GM21723 (cell line): ENCODE measurements at regions not wholly inside any gene's neighbourhood (a gene's known extent, or its start where the extent isn't known, plus 50 kb on each side); places are given as distances from the start of the nearest gene placed in this dataset.

Source experiments
- ATAC-seq: cut with Tn5 transposase; IDR thresholded peaks from one replicate; pipeline ENCODE4 v1.9.1; 2021; ENCODE audit warnings: mild to moderate bottlenecking, moderate library complexity; ENCODE audit not compliant: unreplicated experiment

DNA sequence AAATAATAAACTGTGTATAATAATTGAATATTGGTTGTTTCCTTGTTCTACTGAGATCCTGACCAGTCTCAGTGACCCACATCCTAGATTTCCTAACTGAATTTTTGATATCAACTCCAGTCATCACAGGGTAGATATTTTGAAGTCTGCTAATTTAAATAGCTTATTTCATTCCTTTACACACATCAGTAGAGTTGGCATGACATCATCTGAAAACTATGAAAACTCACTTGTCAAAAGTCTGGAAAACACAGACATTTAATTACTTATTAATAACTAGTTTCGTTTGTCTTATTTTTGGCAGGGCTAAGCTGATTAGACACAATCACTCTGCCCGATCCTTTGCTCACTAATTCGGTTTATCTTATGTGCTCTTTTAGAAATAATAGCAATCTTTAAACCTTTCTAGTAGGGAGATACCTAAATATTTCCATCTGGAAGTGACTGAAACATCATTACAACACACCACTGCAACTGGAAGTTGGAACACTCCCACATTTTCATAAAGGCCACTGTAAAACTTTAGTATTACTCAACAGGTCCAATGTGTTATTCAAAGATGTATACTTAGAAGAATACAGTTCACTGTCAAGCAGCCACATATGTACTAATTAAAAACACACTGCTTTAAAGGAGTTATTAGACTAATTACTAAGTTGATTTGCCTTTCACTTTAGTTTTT, 198.4 kb upstream of the ZNF717 start:
- ATAC-seq = no peak

DNA sequence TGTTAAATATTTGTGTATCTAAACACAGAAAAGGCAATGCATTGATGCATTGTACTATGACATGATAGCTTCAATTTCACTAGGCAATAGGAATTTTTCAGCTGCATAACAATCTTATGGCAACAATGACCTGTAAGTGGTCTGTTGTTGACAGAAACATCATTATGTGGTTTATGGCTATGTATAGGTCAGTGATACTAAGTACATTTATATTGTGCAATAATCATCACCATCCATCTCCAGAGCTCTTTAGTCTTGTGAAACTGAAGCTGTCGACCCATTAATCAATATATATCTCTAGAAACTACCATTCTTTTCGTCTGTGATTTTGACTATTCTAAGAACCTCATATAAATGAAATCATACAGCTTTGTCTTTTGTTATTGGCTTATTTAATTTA, 200.1 kb upstream of the ZNF717 start:
- no peak for ATAC-seq

DNA sequence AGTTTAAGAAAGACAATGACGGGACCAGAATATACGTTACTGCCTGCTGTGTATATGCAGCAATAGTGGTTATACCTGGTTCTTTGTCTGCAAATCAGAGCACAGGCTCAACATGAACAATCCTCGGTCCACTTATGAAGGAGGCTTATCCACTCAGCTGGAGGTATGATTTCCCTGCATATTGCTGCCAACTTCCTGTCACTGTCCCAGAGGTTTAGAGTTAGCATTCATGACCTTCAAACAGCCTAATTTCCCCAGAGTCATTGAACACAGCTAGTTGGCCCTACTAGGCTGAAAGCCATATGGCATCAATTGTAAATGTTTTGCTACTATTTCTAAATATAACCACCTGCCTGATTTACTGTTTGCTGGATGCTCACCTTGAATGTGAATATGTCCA, 224.9 kb upstream of the ZNF717 start:
- ATAC-seq = no peak

DNA sequence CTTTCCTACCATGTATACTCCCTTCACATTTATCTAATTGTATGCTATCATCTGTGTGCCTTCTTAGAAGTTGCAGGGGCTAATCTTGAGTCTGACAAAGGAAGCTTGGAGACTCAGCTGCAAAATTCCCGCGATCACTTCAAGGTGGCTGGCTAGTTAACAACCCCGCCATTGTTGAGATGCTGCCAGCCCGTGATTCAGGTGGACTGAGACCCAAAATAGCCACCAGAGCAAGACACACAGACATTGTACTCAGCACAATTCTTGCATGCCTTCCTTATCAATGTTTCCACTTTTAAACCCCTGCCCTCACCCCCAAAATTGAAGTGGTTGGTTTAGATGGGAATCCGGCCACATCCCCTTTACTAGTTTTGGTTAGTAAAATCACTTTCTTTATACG, 225.8 kb upstream of the ZNF717 start:
- no peak for ATAC-seq

DNA sequence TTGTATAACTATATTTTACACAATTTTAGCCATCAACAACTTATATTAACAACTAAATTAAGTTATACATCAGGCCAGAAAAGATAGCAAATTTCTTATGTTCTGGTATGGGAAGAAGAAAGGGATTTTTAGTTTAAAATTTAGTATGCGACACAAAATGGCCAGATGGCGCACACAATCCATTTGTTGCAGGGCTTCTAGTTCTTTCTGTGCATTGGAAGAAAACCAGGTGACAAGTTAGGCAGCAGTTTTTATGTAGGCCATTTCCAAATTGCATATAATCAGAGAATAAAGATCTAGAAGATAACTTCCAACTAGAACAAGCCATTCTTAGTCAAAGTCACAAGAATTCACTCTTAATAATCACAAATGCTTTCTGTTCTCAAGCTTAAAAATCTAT, 230.1 kb upstream of the ZNF717 start:
- ATAC-seq = no peak

DNA sequence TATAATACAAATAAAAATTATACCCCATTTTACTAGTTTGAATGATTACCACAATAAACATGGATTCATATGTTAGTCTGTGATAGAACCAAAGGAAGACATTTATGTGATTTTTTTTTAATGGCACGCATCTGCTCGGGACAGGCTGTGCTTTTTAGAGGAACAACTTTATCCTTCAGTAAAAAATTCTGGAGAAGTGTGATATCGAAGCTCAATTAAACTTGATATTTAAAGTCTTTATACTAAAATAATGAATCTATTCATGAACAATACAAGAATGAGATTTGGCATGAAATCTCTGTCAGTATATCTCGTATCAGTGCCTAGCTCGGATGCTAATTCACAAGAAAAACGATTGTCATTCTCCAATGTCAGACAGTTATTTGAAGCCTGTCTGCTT, 230.8 kb upstream of the ZNF717 start:
- no peak for ATAC-seq

DNA sequence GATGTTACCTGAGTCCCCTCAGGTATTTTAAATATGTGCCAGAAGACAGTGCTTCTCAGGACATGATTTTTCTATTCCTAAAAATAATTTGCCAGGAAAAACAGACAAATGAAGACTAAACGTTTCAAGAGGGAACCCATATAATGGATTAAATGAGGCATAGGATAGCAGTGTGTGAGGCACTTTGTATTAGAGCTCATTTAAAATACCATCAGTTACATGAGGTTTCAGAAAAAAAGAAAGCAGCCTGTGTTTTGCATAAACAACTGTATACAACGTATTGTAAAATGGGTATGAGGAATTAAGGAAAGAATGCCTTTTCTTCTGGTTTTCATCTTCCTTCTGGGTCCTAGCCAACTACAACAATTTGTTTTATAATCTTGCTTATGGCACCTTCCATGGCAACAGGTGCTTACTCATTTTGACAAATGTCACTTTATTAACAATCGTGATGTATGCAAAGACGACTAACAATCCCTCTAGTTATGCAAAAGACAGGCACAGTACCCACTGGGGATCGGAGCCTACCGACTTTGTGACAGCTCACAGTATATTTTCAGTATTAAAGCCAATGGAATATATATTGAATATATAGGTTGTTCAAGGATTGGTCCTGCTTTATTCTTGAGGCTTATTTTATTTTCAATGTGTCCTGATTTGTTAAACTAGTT, 231.6 kb upstream of the ZNF717 start:
- ATAC-seq = no peak

DNA sequence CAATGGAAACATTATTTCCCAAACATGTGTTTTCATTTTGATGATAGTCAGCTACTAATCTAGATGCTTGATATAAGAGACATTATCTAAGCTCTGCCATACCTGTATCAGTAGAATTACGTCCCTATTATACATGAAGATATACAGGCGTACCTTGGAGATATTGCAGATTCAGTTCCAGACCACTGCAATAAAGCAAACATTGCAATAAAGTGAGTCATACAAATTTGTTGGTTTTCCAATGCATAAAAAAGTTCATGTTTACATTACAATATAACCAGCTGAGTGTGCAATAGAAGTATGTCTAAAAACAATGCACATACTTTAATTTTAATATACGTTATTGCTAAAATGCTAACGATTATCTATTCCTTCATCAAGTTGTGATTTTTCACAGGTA, 236.0 kb upstream of the ZNF717 start:
- no peak for ATAC-seq

DNA sequence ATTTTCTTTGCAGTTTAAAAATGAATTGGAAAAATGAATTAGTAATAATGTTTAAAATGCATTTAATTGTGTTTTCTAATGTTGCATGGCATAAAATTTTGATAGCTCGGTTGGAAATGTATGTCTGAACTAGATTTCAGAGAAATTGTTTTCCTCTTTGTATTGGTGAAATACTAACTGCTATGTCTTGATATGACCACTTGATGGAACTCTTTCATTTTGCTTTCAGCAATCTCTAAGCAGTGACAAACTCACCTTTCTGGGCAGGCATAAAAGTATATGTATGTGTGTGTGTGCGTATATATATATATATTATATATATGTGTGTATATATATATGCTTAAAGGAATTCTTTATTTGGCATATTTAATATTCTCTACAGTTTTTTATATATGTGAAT, 239.3 kb upstream of the ZNF717 start:
- ATAC-seq = no peak

DNA sequence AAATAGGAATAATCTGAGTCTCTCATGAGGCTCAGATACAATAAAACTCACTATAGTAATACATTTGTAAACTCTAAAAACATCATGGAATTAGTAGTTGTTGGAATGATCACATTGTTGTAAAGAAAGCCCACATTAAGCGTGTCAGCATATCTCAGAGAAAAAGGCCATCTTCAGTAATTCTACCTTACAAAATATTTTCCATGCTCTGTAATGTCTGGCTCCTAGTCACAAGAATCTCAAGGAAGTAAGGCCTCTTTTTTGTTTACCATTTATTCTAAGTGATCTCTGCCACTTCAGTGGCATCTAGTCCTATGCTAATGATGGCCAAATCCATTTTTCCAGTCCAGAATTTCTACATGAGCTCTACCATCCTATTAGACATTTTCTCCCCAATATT, 240.2 kb upstream of the ZNF717 start:
- no peak for ATAC-seq

DNA sequence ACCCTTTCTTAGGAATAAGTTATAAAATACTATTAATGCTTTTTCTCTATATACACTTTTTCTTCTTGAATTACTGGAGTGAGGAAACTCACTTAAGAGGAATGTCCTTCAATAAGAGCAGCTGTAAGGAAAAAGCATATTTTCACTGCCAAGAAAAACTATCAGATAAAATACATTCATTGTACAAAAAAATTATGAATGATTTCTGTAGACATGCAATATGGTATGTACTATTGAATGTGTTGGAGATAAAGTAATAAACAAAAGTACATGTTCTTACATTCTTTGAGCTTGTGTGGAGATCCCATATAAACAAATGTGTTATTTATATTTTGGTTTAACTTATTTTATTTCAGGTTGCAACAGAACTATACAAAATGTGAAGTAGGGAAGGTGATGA, 241.0 kb upstream of the ZNF717 start:
- ATAC-seq = no peak

DNA sequence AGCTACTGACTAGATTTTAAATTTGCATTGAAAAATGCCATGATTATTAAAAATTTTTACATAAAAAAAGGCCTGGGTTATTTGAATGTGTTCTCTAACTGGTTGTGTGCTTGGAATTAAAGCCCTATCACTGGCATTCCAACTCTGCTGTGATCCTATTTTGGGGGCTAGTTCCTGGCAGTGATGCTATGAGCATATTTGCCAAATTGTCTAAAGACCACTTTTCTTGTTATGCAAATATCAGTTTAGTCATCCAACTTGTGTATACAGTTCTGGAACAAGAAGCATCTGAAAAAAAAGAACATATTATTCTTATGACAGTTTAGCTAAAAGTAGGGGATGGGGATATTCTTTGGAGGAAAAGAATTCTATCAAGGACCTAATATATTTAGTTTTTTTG, 243.4 kb upstream of the ZNF717 start:
- no peak for ATAC-seq

DNA sequence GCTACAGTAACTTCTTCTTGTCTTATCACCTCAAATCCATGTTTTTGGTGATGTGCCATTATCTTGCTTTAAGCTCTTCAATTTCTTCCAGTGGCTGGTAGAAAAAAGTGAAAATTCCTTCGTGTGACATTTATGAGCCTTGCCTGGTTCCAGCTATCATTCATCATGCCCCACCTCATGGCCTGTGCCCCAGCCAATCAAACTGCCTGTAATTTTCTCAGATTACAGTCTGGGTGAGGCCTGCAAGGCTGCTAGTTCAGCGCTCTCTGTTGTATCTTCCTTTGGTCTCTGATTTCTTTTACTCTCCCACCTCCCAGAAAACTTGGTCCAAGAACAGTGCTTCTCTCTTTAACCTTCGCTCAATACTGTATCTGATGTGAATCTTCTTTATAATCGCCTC, 249.3 kb upstream of the ZNF717 start:
- no peak for ATAC-seq

DNA sequence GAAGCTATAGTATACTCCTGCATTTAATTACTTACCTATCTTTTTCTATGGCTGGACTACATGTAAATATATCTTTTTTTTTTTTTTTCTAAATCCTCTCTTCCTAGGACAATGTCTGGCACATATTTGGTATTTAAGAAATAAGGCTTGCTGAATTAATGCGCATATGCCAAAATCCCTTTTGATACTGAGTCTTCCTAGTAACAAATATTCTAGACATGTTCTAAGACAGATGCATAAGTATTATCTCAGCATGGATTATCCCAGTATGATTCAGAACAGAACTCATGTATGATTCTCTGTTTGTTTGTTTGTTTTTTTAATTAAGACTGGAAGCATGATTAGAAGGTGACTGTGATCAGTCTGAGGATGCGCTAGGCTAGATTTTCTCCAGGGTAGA, 249.8 kb upstream of the ZNF717 start:
- no peak for ATAC-seq

DNA sequence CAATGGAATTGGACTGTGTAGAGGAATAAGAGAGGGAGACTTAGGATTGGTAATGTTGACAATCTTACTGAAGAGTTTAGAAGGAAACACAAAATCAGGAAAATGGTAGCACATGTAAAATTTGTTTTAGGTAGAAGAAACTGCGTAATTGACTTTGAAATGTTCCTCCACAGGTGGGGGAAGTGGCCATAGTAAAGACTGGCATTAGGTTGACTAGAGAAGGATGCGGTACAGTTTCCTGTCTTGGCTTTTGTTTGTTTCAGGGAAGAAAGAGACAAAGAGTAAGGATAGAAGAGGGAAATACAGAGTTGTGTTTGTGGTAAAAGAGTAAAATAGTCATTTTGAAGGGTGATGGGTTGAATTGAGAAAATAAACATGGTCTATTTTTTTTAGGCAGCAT, 253.6 kb upstream of the ZNF717 start:
- ATAC-seq = no peak

DNA sequence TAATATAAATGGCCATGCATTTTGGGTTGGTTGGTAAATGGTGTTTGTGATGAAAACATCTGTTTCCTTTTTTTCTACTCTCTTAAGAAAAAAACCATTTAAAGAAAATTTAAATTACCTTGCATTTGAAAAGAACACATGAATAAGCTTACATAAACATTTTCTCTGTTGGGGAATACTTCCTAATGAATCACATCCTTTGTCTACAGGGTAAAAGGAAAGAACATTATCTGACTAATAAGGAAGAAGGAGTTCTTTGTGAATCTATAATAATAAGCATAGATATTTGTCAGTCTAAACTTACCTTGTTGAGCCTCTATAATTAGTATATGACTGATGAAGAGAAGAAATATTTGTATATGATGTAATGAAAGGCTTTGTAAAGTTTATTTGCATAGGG, 254.1 kb upstream of the ZNF717 start:
- ATAC-seq = no peak

DNA sequence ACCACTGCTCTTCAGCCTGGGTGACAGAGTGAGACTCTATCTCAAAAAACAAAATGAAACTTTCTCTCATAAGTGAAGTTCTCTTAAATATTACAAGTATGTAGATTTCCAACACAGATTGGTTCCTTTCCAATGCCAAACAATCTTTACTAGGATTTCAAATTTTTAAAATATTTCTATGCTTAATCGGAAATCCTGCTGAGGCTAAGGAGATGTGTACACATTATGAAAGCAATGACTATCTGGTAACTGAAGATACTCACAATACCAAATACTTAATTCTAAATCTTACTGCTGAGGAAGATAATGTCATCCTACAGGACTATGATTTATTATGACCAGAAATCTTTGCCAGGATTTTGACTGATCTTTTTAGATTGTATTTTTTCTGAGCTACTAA, 255.6 kb upstream of the ZNF717 start:
- no peak for ATAC-seq

DNA sequence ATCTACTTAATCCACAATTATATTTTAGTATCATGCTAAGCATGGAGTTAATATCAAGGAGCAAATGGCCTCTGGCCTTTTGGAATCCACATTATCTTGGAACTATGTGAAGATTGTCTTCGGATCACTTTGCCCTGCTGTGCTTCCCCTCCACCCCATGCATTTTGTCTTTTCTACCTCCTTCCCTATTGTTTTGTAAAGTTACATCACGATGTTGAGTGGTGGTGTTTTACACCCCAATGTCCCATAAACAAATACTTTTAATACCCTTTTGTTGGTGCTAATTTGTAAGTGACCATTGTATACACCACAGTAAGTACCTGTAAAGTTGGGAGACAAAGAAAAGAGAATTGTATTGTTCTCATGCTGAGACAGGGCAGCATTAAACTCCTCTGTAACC, 258.4 kb upstream of the ZNF717 start:
- no peak for ATAC-seq

DNA sequence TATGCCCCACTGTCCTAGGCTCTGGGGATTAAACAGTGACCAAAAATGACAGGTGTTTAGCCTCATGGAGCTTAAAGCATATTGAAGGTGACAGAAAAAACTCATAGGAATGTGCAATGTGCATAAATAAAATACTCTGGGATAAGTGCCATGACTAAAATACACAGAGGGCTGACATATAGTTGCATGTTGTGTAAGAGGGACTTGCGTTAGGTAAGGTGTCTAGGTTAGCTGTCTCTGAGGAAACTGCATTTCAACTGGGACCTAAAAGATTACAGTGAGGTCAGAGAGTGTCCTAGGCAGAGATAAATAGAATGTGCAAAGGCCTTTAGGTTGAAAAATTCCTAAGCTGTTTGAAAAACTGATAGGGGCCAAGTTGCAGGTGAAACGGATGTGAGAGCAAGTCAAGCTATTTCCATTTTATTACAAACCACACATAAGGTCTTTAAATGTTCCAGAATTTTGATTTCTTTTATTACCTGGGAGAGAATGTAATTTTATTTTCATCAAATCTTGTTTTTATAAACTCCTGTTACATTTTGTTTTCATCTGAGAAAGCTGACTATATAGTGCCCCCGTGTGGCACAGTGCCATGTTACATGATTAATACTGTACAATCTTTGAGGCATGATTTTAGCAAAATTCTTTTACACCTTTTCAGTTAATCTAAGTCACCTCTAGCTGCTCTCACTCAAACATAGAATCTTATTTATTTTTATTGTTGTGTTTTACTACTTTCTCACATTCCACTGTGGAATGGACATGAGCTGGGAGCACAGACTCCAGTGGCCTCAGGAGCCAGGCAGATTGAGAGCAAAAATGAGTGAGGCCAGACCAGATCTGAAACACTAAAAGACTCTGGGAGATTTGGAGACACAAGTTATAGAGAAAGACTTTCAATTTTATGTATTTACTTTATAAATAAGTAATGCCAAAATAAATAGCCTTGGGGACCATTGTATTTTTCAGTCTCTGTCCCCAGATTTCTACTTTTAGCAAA, 259.6 kb upstream of the ZNF717 start:
- ATAC-seq = no peak

DNA sequence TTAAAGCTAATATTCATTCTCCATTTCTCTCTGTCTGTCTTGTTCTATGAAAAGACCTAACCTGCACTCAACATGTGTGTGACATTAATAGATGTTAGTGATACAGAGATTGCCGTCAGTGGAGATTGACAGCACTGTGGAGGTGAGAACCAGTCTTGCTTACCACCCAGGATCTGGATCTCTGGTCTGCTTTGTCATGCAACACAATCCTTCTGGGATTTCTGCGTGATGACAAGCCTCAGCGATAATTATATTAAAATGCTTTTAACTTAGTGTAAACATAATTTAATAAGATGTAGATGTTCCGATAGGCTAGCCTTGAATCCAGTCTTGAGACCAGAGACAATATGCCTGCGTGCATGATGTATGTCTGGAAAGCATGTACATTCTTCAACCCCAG, 262.0 kb upstream of the ZNF717 start:
- ATAC-seq = no peak

DNA sequence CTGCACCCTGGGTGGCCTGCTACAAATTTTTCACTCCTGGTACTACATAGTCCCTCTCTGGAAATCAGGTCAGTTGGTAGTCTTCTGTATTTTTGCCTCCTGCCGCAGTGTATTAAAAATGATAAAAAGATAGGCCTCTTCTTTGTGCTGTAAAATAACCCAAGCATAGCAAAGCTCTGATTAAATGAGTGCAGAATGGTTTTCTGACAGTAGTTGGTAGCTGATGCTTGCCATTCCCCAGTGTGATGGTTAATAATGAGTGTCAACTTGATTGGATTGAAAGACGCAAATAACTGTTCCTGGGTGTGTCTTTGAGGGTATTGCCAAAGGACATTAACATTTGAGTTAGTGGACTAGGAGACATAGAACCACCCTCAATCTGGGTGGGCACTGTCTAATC, 264.4 kb upstream of the ZNF717 start:
- ATAC-seq = no peak

DNA sequence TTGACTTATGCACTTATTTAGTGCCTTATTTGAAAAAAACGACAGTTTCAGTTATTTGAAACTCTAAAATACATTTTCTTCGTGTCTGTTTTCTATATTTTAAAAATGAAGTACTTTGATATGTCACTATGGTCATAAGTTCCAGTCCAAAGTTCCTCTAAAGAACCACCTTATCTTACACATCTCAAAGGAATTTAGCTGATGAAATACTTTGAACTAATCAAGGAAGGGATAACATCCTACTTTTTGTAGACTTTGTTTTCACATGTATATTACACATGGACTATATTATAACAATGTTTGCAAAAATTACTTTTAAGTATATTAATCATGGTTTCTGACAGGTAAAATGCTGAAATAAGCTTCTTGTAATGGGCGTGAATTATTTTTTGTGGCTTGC, 265.8 kb upstream of the ZNF717 start:
- no peak for ATAC-seq
